COLO668 (cell line): ENCODE measurements at regions not wholly inside any gene's neighbourhood (a gene's known extent, or its start where the extent isn't known, plus 50 kb on each side); places are given as distances from the start of the nearest gene placed in this dataset.
"Not testable (repeated sequence)": the region's sequence is repeated elsewhere in the genome, so short reads cannot be mapped to it uniquely, and the experiment has no call there.

ENCODE experiments used
- DNase-seq: peaks from one replicate; lab custom pipeline; 2025; ENCODE audit not compliant: unreplicated experiment; lab: John Stamatoyannopoulos, UW

- no peak for DNase-seq
Observed at GRCh38 chr2:101610750-101611315, 86.7 kb upstream of the MAP4K4 start.

GRCh38 chr2:101609433-101609832 lies 88.1 kb upstream of the MAP4K4 start:
- DNase-seq = no peak

DNA sequence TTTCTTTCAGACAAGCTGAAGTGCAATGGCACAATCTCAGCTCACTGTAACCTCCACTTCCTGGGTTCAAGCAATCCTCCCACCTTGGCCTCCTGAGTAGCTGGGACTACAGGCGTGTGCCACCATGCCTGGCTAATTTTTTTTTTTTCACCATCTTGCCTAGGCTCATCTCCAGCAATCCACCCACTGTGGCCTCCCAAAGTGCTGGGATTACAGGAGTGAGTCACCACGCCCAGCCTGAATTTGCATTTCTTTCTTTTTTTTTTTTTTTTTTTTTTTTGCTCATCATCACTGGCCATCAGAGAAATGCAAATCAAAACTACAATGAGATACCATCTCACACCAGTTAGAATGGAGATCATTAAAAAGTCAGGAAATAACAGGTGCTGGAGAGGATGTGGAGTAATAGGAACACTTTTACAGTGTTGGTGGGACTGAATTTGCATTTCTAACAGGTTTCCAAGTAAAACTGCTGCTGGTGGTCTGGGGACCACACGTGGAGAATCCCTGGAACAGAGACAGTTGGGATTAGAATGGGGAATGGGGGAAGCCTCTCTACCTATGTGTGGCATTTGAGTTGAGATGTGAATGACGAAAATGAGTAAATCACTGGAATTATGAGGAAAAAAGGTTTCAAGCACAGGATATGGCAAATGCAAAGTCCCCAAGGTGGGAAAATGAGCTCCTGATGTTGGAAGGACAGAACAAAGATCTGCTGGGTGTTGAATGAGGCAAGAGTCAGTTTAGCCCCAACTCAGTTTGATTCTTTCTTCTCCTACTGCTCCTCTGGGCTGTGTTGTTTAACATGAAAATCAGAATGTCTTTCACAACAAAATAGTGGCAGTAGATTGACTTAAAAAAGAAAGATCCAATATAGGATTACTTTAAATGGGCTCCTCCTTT lies 88.8 kb upstream of the MAP4K4 start:
- no peak for DNase-seq

- no peak for DNase-seq
Observed at GRCh38 chr2:101597347-101597944, 100.1 kb upstream of the MAP4K4 start.

DNA sequence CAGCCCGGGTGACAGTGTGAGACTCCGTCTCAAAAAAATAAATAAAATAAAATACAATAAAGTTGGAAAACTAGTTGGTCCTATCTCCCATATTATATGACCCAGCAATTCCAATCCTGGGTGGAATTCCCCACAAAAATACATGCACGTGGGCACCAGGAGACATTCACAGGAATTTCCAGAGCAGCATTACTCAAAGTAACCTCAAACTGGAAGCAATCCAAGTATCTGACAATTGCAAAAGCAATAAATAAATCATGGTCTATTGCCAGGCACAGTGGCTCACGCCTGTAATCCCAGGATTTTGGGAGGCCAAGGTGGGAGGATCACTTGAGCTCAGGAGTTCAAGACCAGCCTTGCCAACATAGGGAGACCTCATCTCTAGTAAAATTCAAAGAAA lies 101.2 kb upstream of the MAP4K4 start:
- no peak for DNase-seq

DNA sequence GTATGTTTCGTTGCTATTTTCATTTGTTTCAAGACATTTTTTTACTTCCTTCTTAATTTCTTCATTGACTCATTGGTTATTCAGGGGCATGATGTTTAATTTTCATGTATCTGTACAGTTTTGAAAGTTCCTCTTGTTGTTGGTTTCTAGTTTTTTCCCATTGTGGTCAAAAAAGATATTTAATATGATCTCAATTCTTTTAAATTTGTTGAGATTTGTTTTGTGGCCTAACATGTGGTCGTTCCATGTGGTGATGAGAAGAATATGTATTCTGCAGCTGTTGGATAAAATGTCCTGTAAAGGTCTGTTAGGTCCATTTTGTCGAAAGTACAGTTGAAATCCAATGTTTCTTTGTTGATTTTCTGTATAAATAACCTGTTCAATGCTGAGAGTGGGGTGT lies 110.3 kb upstream of the MAP4K4 start:
- DNase-seq = no peak

- no peak for DNase-seq
Observed at GRCh38 chr2:101583861-101584260, 108.9 kb upstream of the RFX8 start.

DNA sequence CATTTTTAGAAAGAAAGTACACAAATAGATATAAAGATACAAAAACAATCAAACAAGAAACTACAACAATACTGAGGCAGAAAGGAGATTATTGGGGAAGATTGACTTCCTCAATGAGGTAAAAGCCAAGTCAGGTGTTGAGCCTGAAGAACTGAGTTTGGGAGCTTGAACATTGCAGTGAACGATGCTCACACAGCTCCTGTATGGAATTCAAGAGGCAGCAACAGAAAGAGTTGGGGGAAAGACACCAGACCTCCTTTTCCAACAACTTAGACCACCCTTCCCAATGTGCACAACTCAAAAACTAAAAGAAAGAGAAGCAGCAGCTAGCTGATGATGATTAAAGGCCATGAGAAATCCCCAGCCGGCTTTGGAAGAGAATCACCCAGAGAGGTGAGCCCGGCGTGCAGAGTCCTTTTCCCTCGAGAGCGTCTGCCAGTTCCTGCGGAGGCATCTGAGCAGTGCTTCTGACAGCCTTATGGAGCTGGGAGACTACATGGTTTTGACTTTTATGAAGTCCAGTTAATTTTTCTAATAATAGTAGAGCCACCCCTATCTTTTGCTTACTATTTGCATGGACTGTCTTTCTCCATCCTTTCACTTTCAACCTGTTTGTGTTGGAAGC lies 106.9 kb upstream of the RFX8 start:
- DNase-seq = no peak

DNA sequence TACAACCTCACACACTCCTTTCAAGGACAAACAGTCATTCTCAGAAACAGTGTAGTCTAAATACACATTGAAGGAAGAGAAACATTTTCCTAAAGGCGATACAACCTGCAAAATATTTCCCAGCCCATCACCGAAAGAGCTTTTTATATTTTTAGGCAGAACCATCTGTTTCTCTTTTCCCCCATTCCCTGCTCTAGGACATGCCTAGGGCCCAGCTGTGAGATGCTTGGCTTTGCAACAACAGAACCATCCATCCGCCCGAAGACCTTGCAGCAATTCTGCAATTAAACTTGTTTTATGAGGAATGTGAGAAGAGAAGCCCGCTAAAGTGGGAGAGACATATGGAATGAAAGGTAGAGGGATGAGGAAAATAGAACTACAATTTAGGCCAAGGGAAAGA lies 105.6 kb upstream of the RFX8 start:
- no peak for DNase-seq

DNA sequence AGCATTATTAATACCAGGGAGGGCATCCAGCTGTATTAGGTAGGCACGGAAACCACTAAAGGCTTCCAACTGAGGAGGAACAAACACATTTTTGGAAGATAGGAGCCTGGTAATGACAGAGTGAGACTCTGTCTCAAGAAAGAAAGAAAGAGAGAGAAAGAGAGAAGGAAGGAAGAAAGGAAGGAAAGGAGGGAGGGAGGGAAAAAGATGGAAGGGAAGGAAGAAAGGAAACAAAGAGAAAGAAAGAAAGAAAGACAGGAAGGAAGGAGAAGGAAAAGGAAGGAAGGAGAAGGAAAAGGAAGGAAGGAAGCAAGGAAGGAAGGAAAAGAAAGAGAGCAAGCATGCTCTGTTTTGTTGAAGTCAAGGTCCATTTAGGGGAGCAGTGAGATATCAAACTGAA lies 103.8 kb upstream of the RFX8 start:
- no peak for DNase-seq

- DNase-seq = not testable (repeated sequence)
Observed at GRCh38 chr2:101578135-101578534, 103.2 kb upstream of the RFX8 start.

DNA sequence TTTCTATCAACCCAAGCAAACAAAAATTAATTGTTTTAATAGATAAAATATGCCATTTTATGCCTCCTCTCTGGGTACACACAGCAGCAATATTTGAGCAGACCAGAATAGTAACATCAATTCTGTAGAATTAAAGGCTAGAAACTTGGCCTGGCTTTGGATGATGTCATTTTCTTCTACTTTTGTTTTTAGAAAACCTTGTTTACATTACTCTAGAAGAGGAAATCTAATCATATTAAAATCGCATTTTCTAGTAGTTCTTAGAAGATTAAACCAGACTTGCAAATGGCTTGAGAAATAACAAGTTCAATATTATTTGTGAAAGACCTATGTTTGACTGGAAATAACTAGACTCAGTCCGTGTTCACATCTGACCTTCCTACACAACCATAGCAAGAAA lies 102.3 kb upstream of the RFX8 start:
- DNase-seq = no peak

DNA sequence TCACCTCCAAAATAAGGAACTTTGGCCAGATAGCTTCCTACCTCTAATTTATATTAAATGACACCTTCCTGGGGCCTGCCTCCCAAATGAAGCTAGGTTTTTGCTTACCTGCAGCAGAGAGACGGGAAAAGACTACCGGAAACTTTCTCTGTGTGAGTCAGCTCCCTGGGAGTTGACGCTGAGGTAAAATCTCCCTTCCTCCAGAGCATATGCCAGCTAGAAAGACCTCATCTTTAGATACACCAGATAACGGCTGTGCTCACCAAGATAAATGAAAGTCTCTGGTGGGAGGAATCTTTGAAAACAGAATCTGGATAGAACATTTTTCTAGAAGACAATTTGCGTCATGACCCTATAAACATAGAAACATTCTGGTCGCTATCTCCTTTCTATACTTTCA lies 99.7 kb upstream of the RFX8 start:
- DNase-seq = no peak

GRCh38 chr2:101571951-101572350 lies 97.0 kb upstream of the RFX8 start:
- DNase-seq = no peak

DNA sequence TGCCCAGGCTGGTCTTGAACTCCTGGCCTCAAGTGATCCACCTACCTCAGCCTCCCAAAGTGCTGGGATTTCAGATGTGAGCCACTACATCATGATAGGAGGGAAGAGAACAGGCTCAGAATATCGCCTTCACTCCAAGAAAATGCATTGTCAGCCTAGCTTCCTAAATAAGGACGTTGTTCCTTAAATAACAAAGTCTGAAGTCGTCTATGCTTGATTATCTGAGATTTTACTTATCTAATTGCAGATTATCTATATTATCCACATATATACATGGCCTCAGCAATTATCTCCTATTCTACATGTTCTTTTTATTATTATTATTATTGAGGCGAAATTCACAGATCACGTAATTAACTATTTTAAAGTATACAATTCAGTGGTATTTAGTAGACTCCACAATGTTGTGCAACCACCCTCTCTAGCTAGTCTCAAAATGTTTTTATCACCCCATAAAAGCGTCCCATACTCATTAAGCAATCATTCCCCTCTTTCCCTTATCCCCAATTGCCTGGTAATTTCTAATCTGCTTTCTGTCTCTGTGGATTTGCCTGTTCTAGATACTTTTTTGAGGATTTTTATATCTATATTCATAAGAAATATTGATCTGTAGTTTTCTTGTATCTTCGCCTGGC lies 95.1 kb upstream of the RFX8 start:
- no peak for DNase-seq

DNA sequence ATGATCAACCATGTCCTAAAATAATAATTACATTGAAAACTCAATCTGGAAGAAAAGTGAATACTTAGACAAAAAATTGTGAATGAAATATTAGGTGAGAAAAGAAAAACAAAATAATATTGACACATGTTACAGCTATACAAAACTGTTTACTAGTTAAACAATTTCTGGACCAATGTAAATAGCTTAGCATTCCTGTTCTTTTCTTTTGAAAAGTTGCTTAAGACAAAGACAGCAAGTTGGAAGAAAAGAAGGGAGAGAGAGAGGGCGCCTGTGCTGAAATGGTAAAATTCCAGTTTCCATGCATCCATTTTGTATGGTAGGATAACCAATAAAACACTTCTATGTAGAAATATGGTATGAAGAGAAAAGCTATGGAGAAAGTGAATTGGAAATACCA lies 94.1 kb upstream of the RFX8 start:
- no peak for DNase-seq

DNA sequence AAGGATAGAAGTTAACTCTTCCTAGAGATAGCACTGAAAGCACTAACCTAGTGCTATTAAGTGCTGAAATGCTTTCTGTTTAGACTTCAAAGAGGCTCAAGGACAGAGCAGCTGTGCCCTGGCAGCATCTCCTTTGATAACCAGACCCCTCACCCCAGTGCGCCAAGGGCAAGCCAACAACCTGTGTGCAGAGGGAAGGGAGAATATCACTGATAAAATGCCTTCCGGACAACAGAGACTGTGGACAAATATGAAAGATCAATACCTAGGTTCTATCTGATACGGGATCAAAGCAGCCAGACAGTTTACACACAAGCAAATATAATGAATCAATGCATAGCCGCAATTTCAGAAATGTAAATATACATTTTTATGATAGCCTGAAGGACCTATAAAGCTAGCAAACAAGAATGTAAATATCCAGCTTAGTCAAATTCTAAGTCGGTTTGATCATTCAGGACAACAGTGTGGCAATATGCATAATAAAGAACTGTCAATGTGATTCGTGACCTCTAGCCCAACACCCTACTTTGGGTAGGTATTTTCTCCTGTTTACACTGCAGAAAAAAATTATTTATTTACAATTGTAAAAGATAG lies 91.8 kb upstream of the RFX8 start:
- DNase-seq = peak; percentile 28

DNA sequence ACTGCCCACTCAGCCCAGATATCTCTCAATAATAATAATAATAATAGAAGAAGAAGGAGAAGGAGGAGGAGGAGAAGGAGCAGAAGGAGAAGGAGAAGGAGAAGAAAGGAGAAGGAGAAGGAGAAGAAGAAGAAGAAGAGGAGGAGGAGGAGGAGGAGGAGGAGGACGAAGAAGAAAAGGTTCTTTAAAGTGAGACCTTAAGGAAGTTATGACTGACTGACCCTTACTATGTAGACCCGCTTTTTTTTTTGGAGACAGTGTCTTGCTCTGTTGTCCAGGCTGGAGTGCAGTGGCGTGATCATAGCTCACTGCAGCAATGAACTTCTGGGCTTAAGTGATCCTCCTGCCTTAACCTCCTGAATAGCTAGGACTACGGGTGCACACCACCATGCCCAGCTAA lies 88.9 kb upstream of the RFX8 start:
- DNase-seq = no peak

- no peak for DNase-seq
Observed at GRCh38 chr2:101560780-101561315, 85.9 kb upstream of the RFX8 start.

- no peak for DNase-seq
Observed at GRCh38 chr2:101559551-101559950, 84.6 kb upstream of the RFX8 start.
